ENCODE measurements at regions not wholly inside any gene's neighbourhood (a gene's known extent, or its start where the extent isn't known, plus 50 kb on each side); places are given as distances from the start of the nearest gene placed in this dataset.

DNA sequence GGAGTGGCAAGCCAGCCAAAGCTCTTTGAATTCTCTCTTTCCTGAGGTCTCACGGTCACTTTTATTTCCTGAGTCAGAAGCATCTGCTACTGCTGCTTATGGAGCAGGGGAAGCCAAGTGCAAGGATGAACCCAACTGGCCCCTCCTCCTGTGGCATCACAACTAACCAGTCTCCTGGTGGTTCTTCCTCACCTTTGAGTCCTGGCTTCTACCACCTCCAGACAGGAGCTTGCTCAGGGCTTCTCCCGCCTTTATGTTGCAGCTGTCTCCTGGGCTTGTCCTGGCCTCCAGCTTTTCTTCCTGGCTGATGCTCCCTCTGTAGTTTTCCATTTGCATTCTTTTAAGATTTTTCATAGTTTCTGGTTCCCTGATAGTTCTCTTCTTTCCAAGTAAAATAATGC lies 349.7 kb upstream of the NRP1 start:
- TF ChIP-seq, protein P1, sequence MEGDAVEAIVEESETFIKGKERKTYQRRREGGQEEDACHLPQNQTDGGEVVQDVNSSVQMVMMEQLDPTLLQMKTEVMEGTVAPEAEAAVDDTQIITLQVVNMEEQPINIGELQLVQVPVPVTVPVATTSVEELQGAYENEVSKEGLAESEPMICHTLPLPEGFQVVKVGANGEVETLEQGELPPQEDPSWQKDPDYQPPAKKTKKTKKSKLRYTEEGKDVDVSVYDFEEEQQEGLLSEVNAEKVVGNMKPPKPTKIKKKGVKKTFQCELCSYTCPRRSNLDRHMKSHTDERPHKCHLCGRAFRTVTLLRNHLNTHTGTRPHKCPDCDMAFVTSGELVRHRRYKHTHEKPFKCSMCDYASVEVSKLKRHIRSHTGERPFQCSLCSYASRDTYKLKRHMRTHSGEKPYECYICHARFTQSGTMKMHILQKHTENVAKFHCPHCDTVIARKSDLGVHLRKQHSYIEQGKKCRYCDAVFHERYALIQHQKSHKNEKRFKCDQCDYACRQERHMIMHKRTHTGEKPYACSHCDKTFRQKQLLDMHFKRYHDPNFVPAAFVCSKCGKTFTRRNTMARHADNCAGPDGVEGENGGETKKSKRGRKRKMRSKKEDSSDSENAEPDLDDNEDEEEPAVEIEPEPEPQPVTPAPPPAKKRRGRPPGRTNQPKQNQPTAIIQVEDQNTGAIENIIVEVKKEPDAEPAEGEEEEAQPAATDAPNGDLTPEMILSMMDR (IDR thresholded peaks at IDR 0.05), result no peak
- TF ChIP-seq POLR2A (IDR thresholded peaks at IDR 0.05), result no peak
